Endothelial cell of umbilical vein (primary cell): ENCODE measurements at regions not wholly inside any gene's neighbourhood (a gene's known extent, or its start where the extent isn't known, plus 50 kb on each side); places are given as distances from the start of the nearest gene placed in this dataset.

Experiments used
- BruUV-seq: library from RNA; stranded (reverse); fragments of 400-500 nt; replicated peaks from 2 replicates; lab custom pipeline; 2021; lab: Mats Ljungman, UMichigan
- CTCF ChIA-PET: fragments of 300-600, 350-600 bp; sonication (Branson Sonifier 250); formaldehyde crosslinking; loops from one replicate; lab custom pipeline; 2021; ENCODE audit warnings: antibody characterized with exemption, inconsistent platforms; lab: Charles Lee
- POLR2A ChIA-PET: fragments of 300-600, 350-600 bp; sonication (Branson Sonifier 250); formaldehyde crosslinking; loops from one replicate; lab custom pipeline; 2021; ENCODE audit warnings: antibody characterized with exemption, inconsistent platforms; lab: Charles Lee
- DNase-seq: peaks from one replicate; pipeline ENCODE4 v3.0.0-alpha.2; 2011; ENCODE audit warnings: low read depth, low spot score
- FAIRE-seq: peaks from 2 replicates; lab custom pipeline; 2011; peaks lifted over from hg19 to GRCh38; lab: Jason Lieb, UNC
- H2AFZ ChIP-seq: 2 replicates; pipeline ENCODE4 v1.6.0; 2012; ENCODE audit warnings: low read depth, low read length, control low read depth, inconsistent platforms
- H3K27ac ChIP-seq: 2 replicates; pipeline ENCODE4 v1.5.1; 2011; ENCODE audit warnings: low read depth, mild to moderate bottlenecking, control low read depth, low read length, moderate library complexity; ENCODE audit not compliant: insufficient read depth
- H3K27me3 ChIP-seq, 2 experiments: 2 replicates each; pipeline versions ENCODE4 v1.6.0 to v1.6.1; 2011; ENCODE audit warnings: low read length in 2 of 2, mixed read lengths in 1 of 2; ENCODE audit not compliant: control insufficient read depth in 2 of 2, insufficient read depth in 2 of 2
- H3K36me3 ChIP-seq, 2 experiments: 2 replicates in 1 of 2; 3 replicates in 1 of 2; pipeline ENCODE4 v1.5.1; 2011; ENCODE audit warnings: low read length in 2 of 2, mild to moderate bottlenecking in 1 of 2, moderate library complexity in 1 of 2; ENCODE audit not compliant: control insufficient read depth in 2 of 2, insufficient read depth in 2 of 2; ENCODE audit errors: extremely low read depth in 1 of 2
- H3K4me1 ChIP-seq: 3 replicates; pipeline ENCODE4 v1.5.1; 2011; ENCODE audit warnings: mild to moderate bottlenecking, low read length; ENCODE audit not compliant: control insufficient read depth, insufficient read depth; ENCODE audit errors: extremely low read depth
- H3K4me2 ChIP-seq: 2 replicates; pipeline ENCODE4 v1.6.1; 2011; ENCODE audit warnings: low read length, control low read depth, mixed read lengths; ENCODE audit not compliant: insufficient read depth
- H3K4me3 ChIP-seq, 3 experiments: fragments of 200-600 bp in 1 of 3; sonication (generic), shearing (Covaris generic) in 1 of 3; replicated peaks in 1 of 3; 2 replicates each; pipeline ENCODE4 v1.5.1; 2011 to 2016; ENCODE audit warnings: control low read depth in 3 of 3, low read length in 3 of 3, mild to moderate bottlenecking in 2 of 3, inconsistent platforms in 1 of 3, low read depth in 1 of 3, moderate library complexity in 1 of 3; ENCODE audit not compliant: insufficient read depth in 1 of 3
- H3K79me2 ChIP-seq: 2 replicates; pipeline ENCODE4 v1.6.0; 2012; ENCODE audit warnings: low read length, inconsistent platforms; ENCODE audit not compliant: control insufficient read depth, insufficient read depth
- H3K9ac ChIP-seq: replicated peaks from 2 replicates; pipeline ENCODE3; 2011; ENCODE audit warnings: low read length, control low read depth; ENCODE audit not compliant: insufficient read depth; ENCODE audit errors: extremely low read depth
- H3K9me1 ChIP-seq: replicated peaks from 3 replicates; pipeline ENCODE4 v1.6.0; 2011; ENCODE audit warnings: mild to moderate bottlenecking, low read length; ENCODE audit not compliant: control insufficient read depth, insufficient read depth; ENCODE audit errors: extremely low read depth
- H3K9me3 ChIP-seq: replicated peaks from 2 replicates; pipeline ENCODE4 v1.5.1; 2012; ENCODE audit warnings: low read length, inconsistent platforms; ENCODE audit not compliant: control insufficient read depth, insufficient read depth
- H4K20me1 ChIP-seq: replicated peaks from 2 replicates; pipeline ENCODE3; 2011; ENCODE audit warnings: mild to moderate bottlenecking, low read length; ENCODE audit not compliant: control insufficient read depth, insufficient read depth; ENCODE audit errors: extremely low read depth
- CTCF ChIP-seq, 2 donors: IDR thresholded peaks; 1 replicate in 1 of 2; 2 replicates in 1 of 2; pipeline ENCODE4 v1.5.1; 2011; ENCODE audit warnings: low read length in 2 of 2, mild to moderate bottlenecking in 2 of 2, moderate library complexity in 2 of 2, control low read depth in 1 of 2, inconsistent platforms in 1 of 2, low read depth in 1 of 2; ENCODE audit not compliant: insufficient read depth in 1 of 2; ENCODE audit errors: extremely low read depth in 1 of 2
- EZH2 ChIP-seq: IDR thresholded peaks from 2 replicates; pipeline ENCODE4 v1.6.1; 2012; ENCODE audit warnings: borderline replicate concordance, low read depth, mild to moderate bottlenecking, moderate library complexity, low read length, inconsistent platforms; ENCODE audit not compliant: severe bottlenecking
- FOS ChIP-seq: IDR thresholded peaks from 2 replicates; pipeline ENCODE4 v1.6.1; 2011; ENCODE audit warnings: mild to moderate bottlenecking, low read length, moderate library complexity, borderline replicate concordance; ENCODE audit not compliant: insufficient read depth
- GATA2 ChIP-seq: IDR thresholded peaks from 2 replicates; pipeline ENCODE4 v1.7.0; 2011; ENCODE audit warnings: low read depth, mild to moderate bottlenecking, moderate library complexity, mixed read lengths, low read length; ENCODE audit not compliant: insufficient read length, insufficient read depth
- JUN ChIP-seq: IDR thresholded peaks from 2 replicates; pipeline ENCODE4 v1.6.1; 2011; ENCODE audit warnings: borderline replicate concordance, low read depth; ENCODE audit not compliant: insufficient read length, insufficient read depth
- MAX ChIP-seq: IDR thresholded peaks from 2 replicates; pipeline ENCODE4 v1.6.1; 2011; ENCODE audit not compliant: insufficient read depth, insufficient read length
- MYC ChIP-seq: IDR thresholded peaks from one replicate; pipeline ENCODE4 v1.6.1; 2011; ENCODE audit warnings: mild to moderate bottlenecking, low read depth, low read length
- POLR2A ChIP-seq: IDR thresholded peaks from 2 replicates; pipeline ENCODE4 v1.6.1; 2012; ENCODE audit warnings: low read depth, mild to moderate bottlenecking, control low read depth, low read length
- POLR2AphosphoS5 ChIP-seq: IDR thresholded peaks from 2 replicates; pipeline ENCODE4 v1.6.1; 2012; ENCODE audit warnings: low read depth, mild to moderate bottlenecking, control low read depth, low read length, moderate library complexity; ENCODE audit not compliant: insufficient read depth
- dilution Hi-C: fragments of 300-500 bp; cut with MboI; formaldehyde crosslinking; loops from one replicate; pipeline ENCODE4 v1.15.0; 2019; ENCODE audit warnings: low sequenced_read_pairs; ENCODE audit not compliant: extremely low pct_ligation_motif_present
- intact Hi-C: fragments of 100-400 bp; cut with micrococcal nuclease; formaldehyde crosslinking; loops from one replicate; pipeline ENCODE4 v1.10.0; 2022

DNA sequence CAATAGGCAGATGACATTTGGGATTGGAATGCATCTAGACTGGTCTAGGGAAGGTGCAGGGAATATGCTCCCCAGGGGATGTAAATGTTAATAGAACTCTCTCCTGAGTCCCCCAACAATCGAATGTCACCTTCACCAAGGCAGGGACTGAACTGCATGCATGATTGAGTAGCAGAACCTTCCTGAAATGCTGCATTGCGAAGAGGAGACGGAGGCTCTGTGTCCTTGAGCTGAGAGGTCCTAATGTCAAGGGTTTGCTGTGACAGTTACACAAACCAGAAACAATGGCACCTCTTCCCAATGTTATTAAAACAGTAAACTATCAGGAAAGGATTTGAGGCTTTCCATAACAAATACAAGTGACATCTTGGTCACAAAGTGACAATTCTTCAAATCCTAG lies 117.5 kb upstream of the SFSWAP start:
- no peaks in the 10 kb centered on the region for H3K79me2 ChIP-seq
- intact Hi-C loops (no loop called here), dilution Hi-C loops (no loop called here)
- no peaks in the 10 kb centered on the region for H3K4me1 ChIP-seq
- H3K4me3 ChIP-seq = no peak overlapping the region
- H3K27ac ChIP-seq = no peak overlapping the region
- ChIA-PET POLR2A (no interaction called here), CTCF (no interaction called here)
- H3K9me3 ChIP-seq = no peaks in the 10 kb centered on the region
- DNase-seq = no peak
- H3K27me3 ChIP-seq = no peaks in the 10 kb centered on the region
- no TSS peak for BruUV-seq
- TF ChIP-seq MYC (no peak), JUN (no peak), EZH2 (no peak)
- no peak for FAIRE-seq
- no peak overlapping the region for H3K4me2 ChIP-seq
- no peaks in the 10 kb centered on the region for H3K36me3 ChIP-seq
- H3K9me1 ChIP-seq = no peaks in the 10 kb centered on the region
- no peaks in the 10 kb centered on the region for H4K20me1 ChIP-seq
- H3K9ac ChIP-seq = no peak overlapping the region
- no peak overlapping the region for H2AFZ ChIP-seq

DNA sequence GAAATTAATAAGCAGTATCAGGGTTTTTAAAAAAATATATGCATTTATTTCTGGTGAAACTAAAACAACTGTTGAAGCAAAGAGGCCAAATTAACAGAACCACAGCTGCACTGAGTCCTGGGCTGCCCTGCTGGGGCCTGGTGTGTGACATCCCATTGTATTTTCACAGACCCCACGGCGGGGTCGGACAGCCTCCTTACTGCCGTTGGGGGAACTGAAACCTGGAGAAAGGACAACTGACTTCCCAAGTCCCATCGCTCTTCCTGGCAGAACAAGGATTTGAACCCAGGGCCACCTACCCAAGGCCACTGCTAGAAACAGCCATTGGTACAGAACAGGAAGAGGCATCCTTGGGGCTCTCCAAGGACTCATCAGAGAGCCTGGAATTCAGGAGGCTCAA lies 114.8 kb upstream of the SFSWAP start:
- ChIA-PET POLR2A (no interaction called here), CTCF (no interaction called here)
- H3K4me3 ChIP-seq = no peak overlapping the region
- dilution Hi-C loops = no loop called here
- H3K9ac ChIP-seq = no peak overlapping the region
- intact Hi-C loops = no loop called here
- TF ChIP-seq MAX (no peak), GATA2 (no peak), MYC (no peak), EZH2 (no peak), CTCF (IDR thresholded peaks at IDR 0.05; ENCODE audit: extremely low read depth in 1 of 2, insufficient read depth in 1 of 2, low read depth in 1 of 2, low read length in 2 of 2) (no peak), POLR2AphosphoS5 (no peak), FOS (no peak), POLR2A (no peak), JUN (no peak)
- BruUV-seq = no TSS peak
- no peaks in the 10 kb centered on the region for H3K4me1 ChIP-seq
- H3K9me1 ChIP-seq = no peaks in the 10 kb centered on the region
- no peaks in the 10 kb centered on the region for H3K36me3 ChIP-seq
- no peak overlapping the region for H3K4me2 ChIP-seq
- H3K27ac ChIP-seq = no peak overlapping the region
- no peaks in the 10 kb centered on the region for H3K27me3 ChIP-seq
- no peaks in the 10 kb centered on the region for H3K79me2 ChIP-seq
- no peak overlapping the region for H2AFZ ChIP-seq
- no peaks in the 10 kb centered on the region for H4K20me1 ChIP-seq
- FAIRE-seq (no peak), DNase-seq (no peak)
- H3K9me3 ChIP-seq = no peaks in the 10 kb centered on the region
